ENCODE measurements at regions not wholly inside any gene's neighbourhood (a gene's known extent, or its start where the extent isn't known, plus 50 kb on each side); places are given as distances from the start of the nearest gene placed in this dataset.

GRCh38 chr10:3986493-3987142, 201.6 kb upstream of the KLF6 start:
- no peak for FAIRE-seq
- Histone ChIP-seq H3K27me3 (ENCODE audit: control insufficient read depth, insufficient read depth, low read length) (no peaks in the 10 kb centered on the region), H3K4me3 (ENCODE audit: low read depth, low read length) (no peak overlapping the region), H3K36me3 (ENCODE audit: control insufficient read depth, insufficient read depth, low read length) (no peaks in the 10 kb centered on the region)
- no peak for DNase-seq (ENCODE audit: low read depth)
- TF ChIP-seq, protein P1, sequence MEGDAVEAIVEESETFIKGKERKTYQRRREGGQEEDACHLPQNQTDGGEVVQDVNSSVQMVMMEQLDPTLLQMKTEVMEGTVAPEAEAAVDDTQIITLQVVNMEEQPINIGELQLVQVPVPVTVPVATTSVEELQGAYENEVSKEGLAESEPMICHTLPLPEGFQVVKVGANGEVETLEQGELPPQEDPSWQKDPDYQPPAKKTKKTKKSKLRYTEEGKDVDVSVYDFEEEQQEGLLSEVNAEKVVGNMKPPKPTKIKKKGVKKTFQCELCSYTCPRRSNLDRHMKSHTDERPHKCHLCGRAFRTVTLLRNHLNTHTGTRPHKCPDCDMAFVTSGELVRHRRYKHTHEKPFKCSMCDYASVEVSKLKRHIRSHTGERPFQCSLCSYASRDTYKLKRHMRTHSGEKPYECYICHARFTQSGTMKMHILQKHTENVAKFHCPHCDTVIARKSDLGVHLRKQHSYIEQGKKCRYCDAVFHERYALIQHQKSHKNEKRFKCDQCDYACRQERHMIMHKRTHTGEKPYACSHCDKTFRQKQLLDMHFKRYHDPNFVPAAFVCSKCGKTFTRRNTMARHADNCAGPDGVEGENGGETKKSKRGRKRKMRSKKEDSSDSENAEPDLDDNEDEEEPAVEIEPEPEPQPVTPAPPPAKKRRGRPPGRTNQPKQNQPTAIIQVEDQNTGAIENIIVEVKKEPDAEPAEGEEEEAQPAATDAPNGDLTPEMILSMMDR (IDR thresholded peaks at IDR 0.05; ENCODE audit: insufficient read depth, low read length, severe bottlenecking): no peak

- no peaks in the 10 kb centered on the region for H3K36me3 ChIP-seq (ENCODE audit: control insufficient read depth, insufficient read depth, low read length)
- no peak overlapping the region for H3K4me3 ChIP-seq (ENCODE audit: low read depth, low read length)
- DNase-seq (ENCODE audit: low read depth): no peak
- FAIRE-seq: no peak
- TF ChIP-seq, protein P1 (IDR thresholded peaks at IDR 0.05; ENCODE audit: insufficient read depth, low read length, severe bottlenecking): no peak
- no peaks in the 10 kb centered on the region for H3K27me3 ChIP-seq (ENCODE audit: control insufficient read depth, insufficient read depth, low read length)
These were observed 197.9 kb upstream of the KLF6 start for GRCh38 chr10:3982746-3983442.

DNA sequence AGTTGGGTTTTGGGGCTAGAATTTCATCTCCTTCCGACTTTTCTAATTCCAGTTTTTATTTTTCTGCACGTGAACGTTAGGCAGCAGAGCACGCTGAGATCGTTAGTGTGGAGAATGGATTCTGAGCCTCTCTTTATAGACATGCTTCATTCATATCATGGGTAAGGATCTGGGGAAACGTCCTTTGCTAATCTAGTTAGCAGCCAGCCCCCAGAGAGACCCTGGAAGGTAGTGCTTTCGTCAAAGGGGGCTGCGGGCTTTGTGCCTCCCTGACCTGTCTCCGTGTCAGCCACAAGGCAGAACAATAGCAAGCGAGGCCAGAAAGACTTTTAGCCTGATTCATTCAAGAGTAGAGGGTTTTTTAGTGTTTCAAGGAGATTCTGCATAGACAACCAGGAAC, 196.3 kb upstream of the KLF6 start:
- Histone ChIP-seq H3K27me3 (ENCODE audit: control insufficient read depth, insufficient read depth, low read length) (no peaks in the 10 kb centered on the region), H3K4me3 (ENCODE audit: low read depth, low read length) (no peak overlapping the region), H3K36me3 (ENCODE audit: control insufficient read depth, insufficient read depth, low read length) (no peaks in the 10 kb centered on the region)
- FAIRE-seq (no peak), DNase-seq (ENCODE audit: low read depth) (no peak)
- TF ChIP-seq, protein P1 (IDR thresholded peaks at IDR 0.05; ENCODE audit: insufficient read depth, low read length, severe bottlenecking): no peak

DNA sequence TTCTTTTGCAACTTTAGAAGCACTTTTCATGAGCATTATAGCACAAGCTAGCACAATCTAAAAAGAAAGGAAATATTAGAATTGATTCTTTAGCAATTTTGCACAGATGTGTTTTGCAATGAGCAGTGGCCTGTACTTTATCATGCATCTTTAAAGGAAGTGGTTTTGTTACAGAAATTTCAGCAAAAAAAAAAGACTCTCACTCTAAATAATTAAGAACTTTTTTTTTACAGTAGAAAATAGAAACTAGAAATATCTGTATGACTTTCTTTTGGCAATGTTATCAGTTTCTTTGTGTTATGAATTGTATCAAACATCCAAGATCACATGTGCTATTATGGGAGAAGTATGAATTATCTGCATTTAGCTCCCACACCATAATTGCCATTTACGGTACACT, 195.7 kb upstream of the KLF6 start:
- no peak overlapping the region for H3K4me3 ChIP-seq (ENCODE audit: low read depth, low read length)
- H3K27me3 ChIP-seq (ENCODE audit: control insufficient read depth, insufficient read depth, low read length): no peaks in the 10 kb centered on the region
- FAIRE-seq (no peak), DNase-seq (ENCODE audit: low read depth) (no peak)
- TF ChIP-seq, protein P1 (IDR thresholded peaks at IDR 0.05; ENCODE audit: insufficient read depth, low read length, severe bottlenecking): no peak
- H3K36me3 ChIP-seq (ENCODE audit: control insufficient read depth, insufficient read depth, low read length): no peaks in the 10 kb centered on the region

GRCh38 chr10:3980144-3980543, 195.1 kb upstream of the KLF6 start:
- FAIRE-seq (no peak), DNase-seq (ENCODE audit: low read depth) (no peak)
- Histone ChIP-seq H3K4me3 (ENCODE audit: low read depth, low read length) (no peak overlapping the region), H3K36me3 (ENCODE audit: control insufficient read depth, insufficient read depth, low read length) (no peaks in the 10 kb centered on the region), H3K27me3 (ENCODE audit: control insufficient read depth, insufficient read depth, low read length) (no peaks in the 10 kb centered on the region)
- TF ChIP-seq, protein P1 (IDR thresholded peaks at IDR 0.05; ENCODE audit: insufficient read depth, low read length, severe bottlenecking): no peak

Measured in bronchial epithelial cell (primary cell).